Hematopoietic multipotent progenitor cell treated with erythropoietin and hydrocortisone succinate and interleukin-3 and kit ligand, for 17 days (in vitro differentiated cells): ENCODE measurements at regions not wholly inside any gene's neighbourhood (a gene's known extent, or its start where the extent isn't known, plus 50 kb on each side); places are given as distances from the start of the nearest gene placed in this dataset.
A peak's percentile ranks its signal among the peaks of the same experiment; 100 is the strongest.
"Not testable (repeated sequence)": the region's sequence is repeated elsewhere in the genome, so short reads cannot be mapped to it uniquely, and the experiment has no call there.

Source experiments
- DNase-seq: peaks from one replicate; pipeline ENCODE4 v3.0.0-alpha.2; 2015; ENCODE audit warnings: low spot score

DNA sequence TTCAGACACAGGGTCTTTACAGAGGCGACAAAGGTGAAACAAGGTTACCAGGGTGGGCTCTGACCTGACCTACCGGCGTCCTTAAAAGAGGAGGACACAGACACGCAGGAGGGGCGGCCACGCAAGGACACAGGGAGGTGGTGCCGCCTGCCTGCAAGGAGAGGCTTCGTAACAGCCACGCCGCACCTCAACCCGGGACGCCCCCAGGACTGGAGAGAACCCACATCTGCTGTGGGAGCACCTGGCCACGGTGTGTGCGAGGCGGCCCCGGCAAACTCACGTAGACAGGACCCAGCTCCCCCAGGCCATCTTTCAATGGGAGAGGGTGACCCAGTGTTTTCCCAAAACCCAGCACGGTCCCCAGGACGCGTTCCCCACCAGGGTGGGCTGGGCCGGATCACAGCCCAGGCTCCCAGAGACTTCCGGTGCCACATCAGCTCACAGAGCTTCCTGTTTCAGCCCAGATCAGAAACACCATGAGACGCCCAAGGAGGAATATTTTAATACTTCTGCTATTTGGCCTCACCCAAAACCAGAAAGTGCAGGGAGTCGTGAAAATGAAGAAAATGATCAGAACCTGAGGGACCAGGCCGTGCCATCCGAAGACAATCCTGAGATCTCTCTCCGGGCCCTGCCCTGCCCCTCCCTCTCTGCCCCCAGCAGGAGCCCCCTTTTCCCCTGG lies 5417.4 kb upstream of the TPTE start:
- DNase-seq, result not testable (repeated sequence)

DNA sequence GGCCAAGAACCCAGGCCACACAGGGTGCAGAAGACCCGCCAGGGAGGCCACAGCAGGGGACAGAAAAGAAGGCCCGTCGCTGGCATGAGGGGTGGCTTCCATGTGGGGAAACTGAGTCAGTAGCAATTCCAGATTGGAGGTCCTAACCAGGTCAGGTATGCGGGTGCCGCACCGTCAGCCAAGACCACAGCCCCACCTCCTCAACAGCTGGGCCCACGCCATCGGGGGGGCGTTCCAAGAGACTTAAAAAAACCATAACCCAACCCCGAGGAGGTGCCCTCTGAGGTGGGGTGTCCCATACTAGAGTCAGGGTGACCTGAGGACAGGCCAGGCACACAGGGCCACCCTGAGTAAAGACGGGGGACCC lies 5416.8 kb upstream of the TPTE start:
- not testable (repeated sequence) for DNase-seq

DNA sequence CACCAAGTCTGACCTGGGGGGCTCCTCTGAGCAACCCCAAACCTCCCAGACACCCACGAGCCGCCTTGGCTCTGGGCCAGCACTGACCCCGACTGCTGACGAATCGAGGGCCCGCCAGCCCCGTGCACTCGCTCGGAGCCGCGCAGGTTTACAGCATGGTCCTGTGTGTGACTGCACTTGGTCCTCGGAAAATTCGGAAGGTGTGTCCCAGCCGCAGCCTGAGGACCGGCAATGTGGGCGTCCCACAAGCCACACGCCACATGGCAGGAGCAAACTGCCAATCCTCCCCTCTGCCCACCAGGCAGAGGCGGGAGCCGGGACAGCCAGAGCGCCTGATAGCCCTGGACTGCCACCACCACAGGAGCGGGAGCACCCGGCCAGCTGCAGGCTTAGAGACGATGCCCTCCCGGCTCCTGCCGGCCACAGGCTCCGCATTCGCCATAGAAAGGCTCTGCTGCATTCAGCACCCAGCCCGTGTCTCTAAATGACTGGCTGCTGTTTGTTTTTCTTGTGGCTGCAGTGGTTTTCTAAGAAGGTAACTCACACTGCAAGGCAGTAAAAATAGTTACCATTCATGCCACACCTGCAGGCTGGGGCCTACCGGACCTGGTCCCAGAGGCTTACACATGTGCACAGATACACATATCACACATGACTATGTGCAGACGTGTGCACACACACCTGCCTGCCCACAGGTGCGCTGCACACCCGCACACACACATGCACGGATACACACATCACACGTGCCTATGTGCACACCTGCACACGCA lies 5415.3 kb upstream of the TPTE start:
- DNase-seq, result not testable (repeated sequence)

DNA sequence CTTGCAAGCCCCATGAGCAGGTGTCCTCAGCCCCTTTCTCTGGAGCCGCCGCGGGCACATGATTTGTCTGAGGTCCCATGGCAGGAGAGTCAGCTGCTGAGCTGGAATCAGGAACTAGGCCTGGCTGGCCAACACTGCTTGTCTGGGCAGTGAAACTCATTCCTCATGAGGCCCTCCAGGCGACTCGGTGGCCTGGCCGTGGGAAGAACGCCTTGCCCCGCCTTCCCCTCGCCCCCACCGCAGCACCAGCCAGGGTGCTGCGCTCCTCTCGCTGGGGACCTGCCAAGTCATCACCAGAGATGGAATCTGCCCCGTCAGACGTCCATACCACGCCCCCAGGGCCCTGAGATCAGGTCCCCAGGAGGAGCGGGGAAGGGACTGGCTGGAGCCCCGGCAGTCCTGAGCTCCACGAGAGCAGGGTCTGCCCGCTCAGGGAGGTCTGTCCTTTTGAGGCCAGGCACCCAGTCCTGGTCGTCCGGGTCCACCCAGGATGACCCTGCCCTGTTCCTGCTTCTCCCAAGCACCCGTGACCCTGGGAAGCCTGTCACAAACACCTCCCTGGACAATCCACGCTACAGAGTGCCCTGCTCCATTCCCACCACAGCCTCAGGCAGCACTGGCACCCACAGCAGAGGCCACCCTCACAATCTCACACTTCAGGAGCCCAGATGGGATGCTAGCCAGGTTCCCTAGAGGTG lies 5414.5 kb upstream of the TPTE start:
- DNase-seq, result not testable (repeated sequence)

DNA sequence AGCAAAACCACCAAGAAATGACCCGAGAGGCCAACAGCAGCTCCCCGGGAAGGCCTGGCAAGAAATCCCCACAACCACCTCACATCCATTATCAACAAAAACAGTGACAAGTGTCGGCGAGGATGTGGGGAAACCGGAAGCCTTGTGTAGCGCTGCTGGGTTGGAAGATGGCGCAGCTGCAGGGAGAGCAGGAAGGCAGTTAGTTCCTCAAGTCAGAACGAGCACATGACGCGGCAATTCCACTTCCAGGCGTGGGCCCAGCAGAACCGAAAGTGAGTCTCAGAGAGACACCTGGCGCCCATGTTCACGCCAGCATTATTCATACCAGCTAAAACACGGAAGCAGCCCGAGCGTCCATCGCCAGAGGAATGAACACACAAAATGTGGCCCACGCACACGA lies 5413.7 kb upstream of the TPTE start:
- DNase-seq, result not testable (repeated sequence)

DNA sequence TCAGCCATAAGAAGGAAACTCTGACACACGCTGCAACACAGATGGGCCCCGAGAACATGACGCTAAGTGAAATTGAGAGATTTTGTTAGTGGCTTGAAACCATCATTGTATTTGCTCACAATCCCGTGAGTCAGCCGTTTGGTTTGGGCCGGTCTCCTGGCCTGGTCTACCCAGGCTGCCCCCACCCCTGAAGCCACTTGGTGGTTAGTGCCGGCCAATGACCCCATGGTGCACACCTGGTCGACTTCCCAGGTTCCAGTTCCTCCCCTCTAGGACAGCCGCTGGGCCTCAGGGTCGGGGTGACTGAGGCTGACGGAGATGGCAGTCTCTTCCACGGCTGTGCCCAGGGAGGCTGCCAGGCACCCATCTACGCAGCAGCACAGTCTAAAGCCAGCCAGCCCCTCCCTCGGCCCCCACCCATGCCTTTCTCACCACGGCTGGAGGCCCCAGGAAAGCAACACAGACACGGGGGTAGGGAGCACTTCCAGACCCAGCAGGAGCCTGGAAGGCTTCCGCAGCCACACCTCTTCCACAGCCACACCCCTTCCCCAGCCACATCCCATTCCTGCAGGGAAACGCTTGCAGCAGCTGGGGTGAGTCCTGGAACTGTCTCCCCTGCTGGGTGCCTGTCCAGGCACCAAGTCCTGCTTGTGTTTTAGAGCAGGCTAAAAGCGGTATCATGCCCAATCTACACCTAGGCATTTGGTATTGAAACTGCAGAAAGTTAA lies 5413.2 kb upstream of the TPTE start:
- not testable (repeated sequence) for DNase-seq

DNA sequence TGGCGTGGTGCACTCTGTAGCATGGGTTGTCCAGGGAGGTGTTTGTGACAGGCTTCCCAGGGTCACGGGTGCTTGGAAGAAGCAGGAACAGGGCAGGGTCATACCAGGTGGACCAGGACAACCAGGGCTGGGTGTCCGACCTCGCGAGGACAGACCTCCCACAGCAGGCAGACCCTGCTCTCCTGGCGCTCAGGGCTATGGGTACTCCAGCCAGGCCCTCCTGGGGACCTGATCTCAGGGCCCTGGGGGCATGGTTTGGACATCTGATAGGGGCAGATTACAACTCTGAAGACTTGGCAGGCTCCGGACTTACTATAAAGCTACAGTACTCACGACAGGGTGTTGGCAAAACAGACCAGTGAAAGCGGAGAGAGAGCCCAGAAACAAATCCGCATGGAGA lies 5410.2 kb upstream of the TPTE start:
- not testable (repeated sequence) for DNase-seq

- not testable (repeated sequence) for DNase-seq
Measured at GRCh38 chr21:5113092-5113491, 5408.3 kb upstream of the TPTE start.

GRCh38 chr21:5114468-5114867 lies 5406.9 kb upstream of the TPTE start:
- not testable (repeated sequence) for DNase-seq

DNA sequence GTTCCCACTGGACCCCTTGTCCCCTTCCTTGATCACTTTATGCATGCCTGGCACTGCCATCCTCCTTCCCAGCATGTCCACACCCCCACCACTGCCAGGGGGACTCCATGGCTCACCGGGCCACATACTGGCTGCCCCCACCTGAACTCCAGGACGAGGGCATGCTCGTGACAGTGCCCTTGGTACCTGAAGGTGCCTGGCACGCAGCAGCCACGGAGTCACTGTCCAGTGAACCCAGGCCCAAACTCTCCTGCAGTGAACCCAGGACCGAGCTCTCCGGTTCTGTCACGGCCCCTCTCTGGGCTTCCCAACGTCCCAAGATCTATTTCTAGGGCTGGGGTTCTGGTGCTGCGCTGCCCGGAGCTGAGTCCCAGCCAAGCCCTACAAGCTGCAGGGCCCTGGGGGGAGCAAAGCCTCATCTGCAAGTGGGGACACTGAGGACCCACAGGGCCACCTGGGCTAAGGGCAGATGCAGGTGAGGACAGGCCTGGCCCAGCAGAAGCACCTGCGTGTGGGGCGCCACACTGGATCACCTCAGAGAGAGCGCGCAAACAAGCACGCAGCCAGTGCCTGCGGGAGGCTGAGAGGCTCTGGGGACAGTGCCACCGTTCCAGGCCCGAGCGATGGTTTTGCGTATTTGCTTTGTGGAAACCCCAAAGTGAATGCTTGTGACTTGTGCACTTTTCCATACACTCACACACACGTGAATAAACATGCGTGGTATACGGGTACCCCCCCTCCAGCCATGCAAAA lies 5406.3 kb upstream of the TPTE start:
- DNase-seq, result not testable (repeated sequence)

DNA sequence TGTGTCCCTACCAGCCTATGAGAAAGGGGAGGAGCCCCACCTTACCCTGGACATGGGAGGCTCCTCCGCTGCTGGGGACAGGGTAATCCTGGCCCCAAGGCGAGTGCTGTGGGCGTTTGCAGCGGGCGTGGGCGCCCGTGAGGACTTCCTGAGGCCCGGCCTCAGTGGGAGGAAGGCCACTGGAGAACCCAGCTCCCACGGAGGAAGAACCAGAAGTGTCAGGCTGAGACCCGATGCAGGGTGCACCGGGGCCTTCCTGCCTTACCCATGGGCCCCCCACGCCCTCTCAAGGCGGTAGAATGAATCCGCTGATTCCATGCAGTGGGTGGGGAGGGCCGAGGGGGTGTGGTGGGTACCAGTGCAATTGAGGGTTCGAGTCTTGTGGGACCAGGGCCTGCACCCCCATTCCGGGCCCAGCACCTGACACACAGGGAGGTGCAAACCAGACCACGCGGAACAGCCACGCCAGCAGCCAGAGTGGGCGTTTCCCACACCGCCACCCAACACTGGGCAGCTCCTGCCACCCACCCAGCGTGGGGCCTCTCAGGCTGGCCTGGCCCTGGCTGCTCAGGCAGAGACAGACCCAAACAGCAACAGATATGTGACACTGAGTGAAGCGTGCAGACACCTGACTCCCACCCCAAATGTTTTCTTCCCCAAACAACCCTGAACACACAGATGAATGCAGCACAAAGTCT lies 5405.6 kb upstream of the TPTE start:
- DNase-seq, result not testable (repeated sequence)

DNA sequence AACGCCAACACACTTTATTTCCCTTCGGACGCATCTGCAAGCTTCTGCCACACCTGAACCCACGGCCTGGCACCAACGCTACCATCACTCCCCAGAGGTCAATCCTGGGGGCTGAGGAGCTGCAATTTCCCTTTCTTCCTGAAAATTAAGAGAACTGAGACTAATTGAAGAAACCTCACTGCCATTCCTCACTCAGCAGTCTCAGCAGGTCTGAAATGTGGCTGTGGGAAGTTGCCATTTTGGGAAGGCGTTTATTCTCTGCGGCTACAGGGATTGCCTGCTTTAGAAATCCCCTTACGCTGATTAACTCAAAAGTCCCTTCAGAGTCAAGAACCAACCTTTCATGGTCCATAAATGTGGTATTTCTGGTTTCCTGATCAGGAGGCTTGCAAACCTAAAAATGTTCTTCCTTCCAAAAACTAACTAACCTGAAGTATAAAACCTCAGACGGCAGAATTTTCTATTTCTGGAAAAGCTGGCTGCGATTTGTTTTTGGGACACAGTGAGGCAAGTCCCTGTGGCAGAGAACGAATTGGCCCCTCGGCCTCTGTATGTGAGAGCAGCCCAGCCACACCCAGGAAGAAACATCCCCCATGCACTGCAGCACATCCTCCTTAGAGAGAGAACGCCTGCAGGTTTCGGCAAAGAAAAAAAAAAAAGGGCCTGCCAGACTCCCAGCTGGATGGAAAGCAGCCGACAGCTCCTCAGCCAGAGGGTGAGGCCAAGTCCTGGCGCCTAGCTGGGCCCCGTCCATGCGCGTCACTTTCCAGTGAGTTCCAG lies 5404.8 kb upstream of the TPTE start:
- not testable (repeated sequence) for DNase-seq

DNA sequence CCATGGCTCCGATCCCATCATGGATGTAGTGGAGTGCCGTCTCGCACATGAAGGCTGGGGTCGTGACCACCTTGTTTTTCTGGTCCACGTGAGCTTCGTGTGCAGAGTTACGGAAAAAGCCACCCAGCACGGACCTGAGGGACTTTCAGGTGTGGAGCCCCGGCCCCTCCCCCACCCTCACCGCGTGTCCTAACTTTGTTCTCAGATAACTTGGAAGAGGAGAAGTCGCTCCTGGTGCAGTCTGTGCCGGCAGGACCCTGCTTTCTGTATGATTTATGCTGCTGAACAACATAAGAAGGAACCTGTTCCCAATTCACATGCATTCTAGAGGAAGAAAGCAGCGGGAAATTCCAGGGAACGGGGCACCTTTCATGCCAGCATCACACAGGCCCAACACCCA lies 5404.2 kb upstream of the TPTE start:
- DNase-seq, result not testable (repeated sequence)

DNA sequence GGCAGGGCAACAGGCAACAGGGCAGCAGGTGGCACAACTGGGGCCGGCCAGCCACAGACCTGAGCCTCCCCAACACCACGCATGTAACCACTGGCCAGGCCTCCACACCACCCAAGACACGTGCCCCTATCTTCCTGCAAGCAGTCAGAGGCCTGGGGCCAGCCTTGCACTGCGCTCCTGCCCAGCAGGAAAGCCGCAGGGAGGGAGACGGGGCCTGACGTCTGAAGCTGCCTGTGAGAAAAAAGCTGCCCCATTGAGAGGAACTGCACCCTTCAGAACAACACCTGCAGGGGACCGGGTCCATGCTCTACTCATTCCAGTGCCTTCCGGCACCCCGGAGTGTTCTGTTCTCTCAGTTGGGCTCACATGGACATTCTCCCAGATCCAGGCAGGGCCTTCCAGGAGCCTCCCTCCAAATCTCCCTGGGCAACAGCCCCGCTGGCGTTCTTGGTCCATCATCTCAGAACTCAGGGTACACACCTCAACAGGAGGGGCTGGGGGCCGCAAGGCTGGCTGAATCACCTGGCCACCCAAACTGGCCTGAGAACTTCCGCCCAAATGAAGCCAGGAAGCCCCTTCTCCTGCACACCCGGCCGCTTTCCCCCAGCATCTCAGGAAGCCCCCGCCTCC lies 5403.6 kb upstream of the TPTE start:
- DNase-seq, result not testable (repeated sequence)

DNA sequence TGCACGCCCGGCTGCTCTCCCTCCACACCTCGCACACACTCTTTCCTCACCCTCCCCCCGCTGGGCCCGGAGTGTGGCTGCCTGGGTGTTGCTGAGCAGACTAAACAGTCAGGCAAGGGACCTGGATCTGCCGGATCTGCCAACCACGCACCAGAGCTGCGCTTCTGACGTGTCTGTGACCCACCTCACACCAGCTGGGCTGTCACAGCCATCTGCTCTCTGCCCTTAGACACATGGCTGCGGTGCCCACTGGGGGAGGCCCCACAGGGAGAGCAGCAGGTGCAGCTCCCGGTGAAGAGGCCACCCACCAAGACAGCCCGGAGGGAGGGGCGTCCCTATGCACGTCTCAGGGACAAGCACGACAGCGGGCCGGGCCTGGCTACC lies 5403.1 kb upstream of the TPTE start:
- not testable (repeated sequence) for DNase-seq

DNA sequence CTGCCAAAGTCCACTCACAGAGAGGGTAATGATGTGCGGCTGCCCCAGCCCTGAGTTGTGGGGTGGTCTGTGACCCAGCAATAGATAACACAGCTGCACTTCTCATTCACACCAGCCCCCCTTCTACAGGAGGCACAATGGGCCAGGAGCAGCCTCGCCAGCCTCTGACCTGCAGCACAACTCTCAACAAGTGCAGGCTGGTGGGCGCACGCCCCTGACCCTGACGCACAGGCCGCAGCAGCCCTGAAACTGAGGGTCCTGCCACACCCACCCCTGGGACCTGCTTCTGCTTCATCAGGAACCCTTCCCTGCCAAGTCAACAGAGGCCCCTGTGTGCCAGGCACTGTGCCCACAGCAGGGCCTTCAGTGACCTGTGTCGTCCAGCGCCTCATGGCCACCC lies 5402.2 kb upstream of the TPTE start:
- not testable (repeated sequence) for DNase-seq

- not testable (repeated sequence) for DNase-seq
Measured at GRCh38 chr21:5121399-5121798, 5400.0 kb upstream of the TPTE start.

DNA sequence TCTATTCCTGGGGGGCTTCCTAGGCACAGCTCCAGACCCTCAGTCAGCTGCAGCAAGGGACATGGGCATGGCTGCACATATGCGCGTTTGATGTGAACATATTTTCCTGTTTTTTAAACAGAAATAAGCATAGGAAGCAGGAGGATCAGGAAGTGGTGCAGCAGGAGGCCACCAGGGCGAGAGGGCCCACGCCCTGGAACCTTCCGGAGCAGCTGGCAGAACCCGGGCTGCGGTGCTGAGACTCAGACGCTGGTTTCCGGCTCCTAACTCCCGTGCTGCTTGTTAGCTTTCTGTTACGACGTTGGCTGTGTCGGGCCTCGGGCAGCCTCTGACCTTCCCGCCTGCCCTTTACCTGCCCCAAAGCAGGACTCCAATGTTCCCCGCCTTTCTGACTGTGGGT lies 5399.5 kb upstream of the TPTE start:
- DNase-seq, result not testable (repeated sequence)

GRCh38 chr21:5123655-5124054 lies 5397.7 kb upstream of the TPTE start:
- DNase-seq, result not testable (repeated sequence)

DNA sequence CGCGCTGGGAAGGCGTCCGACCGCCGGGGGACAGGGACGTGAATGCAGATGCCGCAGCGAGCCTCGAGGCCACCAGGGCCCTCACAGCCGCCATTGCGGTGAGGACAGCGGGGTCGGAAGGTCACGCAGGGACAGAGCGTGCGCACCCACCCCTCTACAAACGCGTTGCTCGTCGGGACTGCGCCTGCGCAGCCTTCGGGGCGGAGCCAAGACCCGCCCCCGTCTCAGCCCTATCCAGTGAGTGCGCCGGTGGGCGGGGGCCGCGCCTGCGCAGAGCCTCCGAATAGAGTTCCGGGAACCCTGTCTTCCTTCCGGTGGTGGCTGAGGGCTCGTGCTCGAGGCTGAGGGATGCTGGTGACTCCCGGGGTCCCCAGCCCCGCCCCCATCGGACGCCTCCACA lies 5393.1 kb upstream of the TPTE start:
- peak; percentile 87 for DNase-seq
